ENCODE measurements at regions not wholly inside any gene's neighbourhood (a gene's known extent, or its start where the extent isn't known, plus 50 kb on each side); places are given as distances from the start of the nearest gene placed in this dataset.

GRCh38 chr10:116792817-116793216, 50.5 kb upstream of the HSPA12A start:
- no peaks in the 10 kb centered on the region for H3K36me3 ChIP-seq (ENCODE audit: control insufficient read depth in 1 of 2, insufficient read depth in 2 of 2, low read length in 1 of 2)
- H3K27ac ChIP-seq (ENCODE audit: low read depth in 1 of 2, low read length in 2 of 2), result no peak overlapping the region
- WGBS, 2 donors, result 86 to 94% methylated on average over 1 of the region's 1 CpG
- intact Hi-C loops (cut with DNase I), result no loop called here
- no peaks in the 10 kb centered on the region for H3K27me3 ChIP-seq (ENCODE audit: control insufficient read depth in 1 of 2, insufficient read depth in 2 of 2, low read length in 1 of 2)
- H3K4me1 ChIP-seq (ENCODE audit: control insufficient read depth in 1 of 2, insufficient read depth in 2 of 2, low read length in 2 of 2), result no peaks in the 10 kb centered on the region
- no peak for DNase-seq
- ATAC-seq (ENCODE audit: low FRiP score), result no peak
- no peaks in the 10 kb centered on the region for H3K9me3 ChIP-seq (ENCODE audit: control insufficient read depth, low read length)
- H3K4me3 ChIP-seq (ENCODE audit: low read length in 2 of 2), result no peak overlapping the region

GRCh38 chr10:116796469-116796868, 52.8 kb upstream of the ENO4 start:
- H3K36me3 ChIP-seq (ENCODE audit: control insufficient read depth in 1 of 2, insufficient read depth in 2 of 2, low read length in 1 of 2), result no peaks in the 10 kb centered on the region
- H3K4me1 ChIP-seq (ENCODE audit: control insufficient read depth in 1 of 2, insufficient read depth in 2 of 2, low read length in 2 of 2), result no peaks in the 10 kb centered on the region
- ATAC-seq (ENCODE audit: low FRiP score) (no peak), DNase-seq (no peak)
- no peaks in the 10 kb centered on the region for H3K27me3 ChIP-seq (ENCODE audit: control insufficient read depth in 1 of 2, insufficient read depth in 2 of 2, low read length in 1 of 2)
- intact Hi-C loops (cut with DNase I), result loop anchor here (2.0 kb wide), 2 partner anchors 378 to 380 kb away; no protein-coding TSS in a partner anchor
- 67 to 69% methylated on average over 5 of the region's 5 CpGs for WGBS, 2 donors
- H3K4me3 ChIP-seq (ENCODE audit: low read length in 2 of 2), result no peak overlapping the region
- no peak overlapping the region for H3K27ac ChIP-seq (ENCODE audit: low read depth in 1 of 2, low read length in 2 of 2)
- no peaks in the 10 kb centered on the region for H3K9me3 ChIP-seq (ENCODE audit: control insufficient read depth, low read length)

GRCh38 chr10:116796910-116797513, 52.3 kb upstream of the ENO4 start:
- Histone ChIP-seq H3K4me1 (ENCODE audit: control insufficient read depth in 1 of 2, insufficient read depth in 2 of 2, low read length in 2 of 2) (no peaks in the 10 kb centered on the region), H3K27me3 (ENCODE audit: control insufficient read depth in 1 of 2, insufficient read depth in 2 of 2, low read length in 1 of 2) (no peaks in the 10 kb centered on the region), H3K27ac (ENCODE audit: low read depth in 1 of 2, low read length in 2 of 2) (no peak overlapping the region), H3K4me3 (ENCODE audit: low read length in 2 of 2) (no peak overlapping the region), H3K36me3 (ENCODE audit: control insufficient read depth in 1 of 2, insufficient read depth in 2 of 2, low read length in 1 of 2) (no peaks in the 10 kb centered on the region), H3K9me3 (ENCODE audit: control insufficient read depth, low read length) (no peaks in the 10 kb centered on the region)
- WGBS, 2 donors, result 25 to 26% methylated on average over 9 of the region's 9 CpGs
- DNase-seq (peak; percentile 79 to 90), ATAC-seq (ENCODE audit: low FRiP score) (peak; percentile 70)
- intact Hi-C loops (cut with DNase I), result loop anchor here (2.0 kb wide), 2 partner anchors 378 to 380 kb away; no protein-coding TSS in a partner anchor

GRCh38 chr10:116798859-116799258, 50.4 kb upstream of the ENO4 start:
- Histone ChIP-seq H3K4me3 (ENCODE audit: low read length in 2 of 2) (no peak overlapping the region), H3K27ac (ENCODE audit: low read depth in 1 of 2, low read length in 2 of 2) (no peak overlapping the region), H3K36me3 (ENCODE audit: control insufficient read depth in 1 of 2, insufficient read depth in 2 of 2, low read length in 1 of 2) (no peaks in the 10 kb centered on the region), H3K4me1 (ENCODE audit: control insufficient read depth in 1 of 2, insufficient read depth in 2 of 2, low read length in 2 of 2) (no peaks in the 10 kb centered on the region), H3K9me3 (ENCODE audit: control insufficient read depth, low read length) (no peaks in the 10 kb centered on the region), H3K27me3 (ENCODE audit: control insufficient read depth in 1 of 2, insufficient read depth in 2 of 2, low read length in 1 of 2) (no peaks in the 10 kb centered on the region)
- 80 to 82% methylated on average over 6 of the region's 6 CpGs for WGBS, 2 donors
- ATAC-seq (ENCODE audit: low FRiP score), result no peak
- intact Hi-C loops (cut with DNase I), result no loop called here
- no peak for DNase-seq

Measured in aorta (tissue), 5 donors.